ENCODE measurements at regions not wholly inside any gene's neighbourhood (a gene's known extent, or its start where the extent isn't known, plus 50 kb on each side); places are given as distances from the start of the nearest gene placed in this dataset.
A peak's percentile ranks its signal among the peaks of the same experiment; 100 is the strongest.

DNA sequence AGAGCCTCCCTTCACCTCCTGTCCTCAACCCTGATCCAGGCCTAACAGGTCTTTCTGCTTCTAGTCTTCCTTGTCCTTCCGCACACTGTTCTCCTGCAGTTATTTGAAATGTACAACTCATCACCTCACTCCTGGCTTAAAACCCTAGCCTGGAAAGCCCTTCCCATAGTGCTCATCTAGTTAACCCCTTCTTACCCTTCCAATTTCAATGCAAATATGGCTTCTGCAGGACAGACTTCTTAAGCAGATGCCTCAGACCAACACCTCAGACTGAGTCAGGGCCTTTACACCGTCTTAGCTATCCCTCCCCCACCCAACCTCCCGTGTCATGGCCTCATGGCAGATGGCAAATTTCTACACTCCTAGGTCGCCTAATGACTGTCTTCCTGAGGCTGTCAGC lies 130.4 kb downstream of the BCOR start:
- H3K27me3 ChIP-seq (ENCODE audit: control insufficient read depth, insufficient read depth, low read length) = peaks cover 7% of the 10 kb centered on the region; the same call in 1 of the 2 replicates
- H3K27ac ChIP-seq (ENCODE audit: low read depth, low read length) = no peak overlapping the region
- H3K4me3 ChIP-seq (ENCODE audit: low read depth, low read length) = no peak overlapping the region
- H3K9me3 ChIP-seq (ENCODE audit: control insufficient read depth, insufficient read depth, low read length) = peaks cover 17% of the 10 kb centered on the region; the same call in 1 of the 2 replicates
- no peak overlapping the region for H3K9ac ChIP-seq (ENCODE audit: low read depth, low read length)
- peaks cover 15% of the 10 kb centered on the region for H3K4me1 ChIP-seq (ENCODE audit: control insufficient read depth, insufficient read depth, low read length)
- H3K36me3 ChIP-seq (ENCODE audit: control insufficient read depth, insufficient read depth, low read length) = no peaks in the 10 kb centered on the region

DNA sequence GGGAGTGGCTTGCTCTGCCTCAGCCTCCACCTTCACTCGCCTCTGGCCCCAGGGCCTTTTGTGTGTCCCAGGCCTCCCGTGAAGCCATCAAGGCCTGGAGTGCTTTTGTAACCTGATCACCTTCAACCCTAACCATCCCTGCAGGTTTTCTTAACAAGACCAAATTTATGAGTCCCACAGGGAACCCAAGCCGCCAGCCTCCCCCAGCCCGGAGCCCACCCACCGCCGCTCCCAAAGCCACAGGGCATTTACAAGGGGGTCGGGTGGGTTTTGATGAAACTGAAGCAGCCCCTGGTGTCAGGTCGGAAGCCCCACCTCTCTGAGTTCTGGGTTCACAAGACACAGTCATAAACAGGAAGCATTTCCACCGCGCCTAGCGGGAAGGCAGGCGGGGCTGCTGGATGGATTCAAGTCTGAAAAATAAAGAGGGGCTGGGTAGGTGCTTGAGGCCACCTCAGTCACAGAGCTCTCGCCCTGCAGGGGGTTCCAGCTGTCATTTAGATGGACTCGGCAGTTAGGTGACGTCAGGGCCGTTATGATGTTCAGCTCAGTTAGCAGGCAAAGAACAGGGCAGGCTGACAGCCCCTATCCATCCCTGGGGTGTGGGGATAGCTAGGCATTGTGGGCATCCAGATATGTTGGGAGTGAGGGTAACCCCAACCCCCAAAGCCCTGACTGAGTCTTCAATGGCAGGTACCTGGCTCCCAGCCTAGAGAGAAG lies 128.5 kb downstream of the BCOR start:
- H3K36me3 ChIP-seq (ENCODE audit: control insufficient read depth, insufficient read depth, low read length) = no peaks in the 10 kb centered on the region
- peaks cover 17% of the 10 kb centered on the region for H3K4me1 ChIP-seq (ENCODE audit: control insufficient read depth, insufficient read depth, low read length)
- peaks cover 24% of the 10 kb centered on the region; the same call in 1 of the 2 replicates for H3K9me3 ChIP-seq (ENCODE audit: control insufficient read depth, insufficient read depth, low read length)
- peaks cover 7% of the 10 kb centered on the region; the same call in 1 of the 2 replicates for H3K27me3 ChIP-seq (ENCODE audit: control insufficient read depth, insufficient read depth, low read length)
- H3K9ac ChIP-seq (ENCODE audit: low read depth, low read length) = no peak overlapping the region
- peak overlapping the region; percentile 74 for H3K27ac ChIP-seq (ENCODE audit: low read depth, low read length)
- no peak overlapping the region for H3K4me3 ChIP-seq (ENCODE audit: low read depth, low read length)

GRCh38 chrX:39969819-39970504 lies 127.8 kb downstream of the BCOR start:
- Histone ChIP-seq H3K27me3 (ENCODE audit: control insufficient read depth, insufficient read depth, low read length) (peaks cover 7% of the 10 kb centered on the region; the same call in 1 of the 2 replicates), H3K27ac (ENCODE audit: low read depth, low read length) (no peak overlapping the region), H3K4me3 (ENCODE audit: low read depth, low read length) (no peak overlapping the region), H3K9ac (ENCODE audit: low read depth, low read length) (no peak overlapping the region), H3K36me3 (ENCODE audit: control insufficient read depth, insufficient read depth, low read length) (no peaks in the 10 kb centered on the region), H3K9me3 (ENCODE audit: control insufficient read depth, insufficient read depth, low read length) (peaks cover 24% of the 10 kb centered on the region; the same call in 1 of the 2 replicates), H3K4me1 (ENCODE audit: control insufficient read depth, insufficient read depth, low read length) (peaks cover 24% of the 10 kb centered on the region)

DNA sequence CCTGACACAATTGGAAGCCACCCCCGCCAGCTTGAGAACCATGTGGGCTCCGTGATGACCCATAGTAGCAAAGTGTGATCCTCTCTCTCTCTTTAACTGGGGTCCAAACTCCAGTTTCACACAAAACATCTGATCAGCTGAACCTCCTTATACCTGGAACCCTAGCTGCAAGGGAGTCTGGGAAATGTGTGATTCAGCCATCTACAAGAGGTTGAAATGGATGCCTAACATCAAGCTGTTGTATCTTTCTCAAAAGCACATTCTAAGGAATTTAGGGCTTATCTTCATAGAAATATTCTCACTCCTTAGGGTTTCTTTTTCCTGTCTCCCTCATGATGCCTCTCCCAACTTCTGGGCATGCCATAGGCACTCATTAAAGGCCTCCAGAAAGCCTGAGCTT lies 126.0 kb downstream of the BCOR start:
- Histone ChIP-seq H3K9me3 (ENCODE audit: control insufficient read depth, insufficient read depth, low read length) (peaks cover 24% of the 10 kb centered on the region; the same call in 1 of the 2 replicates), H3K9ac (ENCODE audit: low read depth, low read length) (no peak overlapping the region), H3K27ac (ENCODE audit: low read depth, low read length) (no peak overlapping the region), H3K27me3 (ENCODE audit: control insufficient read depth, insufficient read depth, low read length) (peaks cover 7% of the 10 kb centered on the region; the same call in 1 of the 2 replicates), H3K4me3 (ENCODE audit: low read depth, low read length) (no peak overlapping the region), H3K4me1 (ENCODE audit: control insufficient read depth, insufficient read depth, low read length) (peaks cover 28% of the 10 kb centered on the region), H3K36me3 (ENCODE audit: control insufficient read depth, insufficient read depth, low read length) (no peaks in the 10 kb centered on the region)

- H3K27ac ChIP-seq (ENCODE audit: low read depth, low read length) = no peak overlapping the region
- no peak overlapping the region for H3K9ac ChIP-seq (ENCODE audit: low read depth, low read length)
- H3K4me1 ChIP-seq (ENCODE audit: control insufficient read depth, insufficient read depth, low read length) = peaks cover 28% of the 10 kb centered on the region
Measured at GRCh38 chrX:39972340-39972739, 125.4 kb downstream of the BCOR start.

DNA sequence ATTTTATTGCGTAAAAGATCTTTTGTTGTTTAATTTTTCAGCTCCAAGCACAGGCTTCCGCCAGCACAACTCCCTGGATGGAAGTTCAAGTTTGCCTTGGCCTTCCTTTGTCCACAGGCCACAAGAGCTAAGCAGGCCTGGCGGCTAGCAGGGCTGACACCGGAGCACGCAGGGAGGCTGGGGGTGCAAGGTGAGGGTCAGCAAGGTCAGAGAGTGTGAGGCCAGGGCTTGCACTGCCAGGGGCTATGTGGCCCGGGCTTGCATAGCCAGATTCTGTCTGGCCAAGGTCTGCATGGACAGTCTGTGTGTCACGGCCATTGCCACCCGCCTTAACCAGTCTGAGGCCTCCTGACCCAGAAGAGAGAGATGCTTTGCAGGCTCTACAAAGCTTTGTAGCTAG lies 123.9 kb downstream of the BCOR start:
- Histone ChIP-seq H3K27ac (ENCODE audit: low read depth, low read length) (no peak overlapping the region), H3K36me3 (ENCODE audit: control insufficient read depth, insufficient read depth, low read length) (no peaks in the 10 kb centered on the region), H3K9me3 (ENCODE audit: control insufficient read depth, insufficient read depth, low read length) (peaks cover 22% of the 10 kb centered on the region; the same call in 1 of the 2 replicates), H3K4me1 (ENCODE audit: control insufficient read depth, insufficient read depth, low read length) (peaks cover 25% of the 10 kb centered on the region), H3K4me3 (ENCODE audit: low read depth, low read length) (no peak overlapping the region), H3K27me3 (ENCODE audit: control insufficient read depth, insufficient read depth, low read length) (peaks cover 7% of the 10 kb centered on the region; the same call in 1 of the 2 replicates), H3K9ac (ENCODE audit: low read depth, low read length) (no peak overlapping the region)

More at GRCh38 chrX:39972340-39972739, 125.4 kb downstream of the BCOR start:
- Histone ChIP-seq H3K36me3 (ENCODE audit: control insufficient read depth, insufficient read depth, low read length) (no peaks in the 10 kb centered on the region), H3K9me3 (ENCODE audit: control insufficient read depth, insufficient read depth, low read length) (peaks cover 24% of the 10 kb centered on the region; the same call in 1 of the 2 replicates), H3K4me3 (ENCODE audit: low read depth, low read length) (no peak overlapping the region), H3K27me3 (ENCODE audit: control insufficient read depth, insufficient read depth, low read length) (peaks cover 7% of the 10 kb centered on the region; the same call in 1 of the 2 replicates)

DNA sequence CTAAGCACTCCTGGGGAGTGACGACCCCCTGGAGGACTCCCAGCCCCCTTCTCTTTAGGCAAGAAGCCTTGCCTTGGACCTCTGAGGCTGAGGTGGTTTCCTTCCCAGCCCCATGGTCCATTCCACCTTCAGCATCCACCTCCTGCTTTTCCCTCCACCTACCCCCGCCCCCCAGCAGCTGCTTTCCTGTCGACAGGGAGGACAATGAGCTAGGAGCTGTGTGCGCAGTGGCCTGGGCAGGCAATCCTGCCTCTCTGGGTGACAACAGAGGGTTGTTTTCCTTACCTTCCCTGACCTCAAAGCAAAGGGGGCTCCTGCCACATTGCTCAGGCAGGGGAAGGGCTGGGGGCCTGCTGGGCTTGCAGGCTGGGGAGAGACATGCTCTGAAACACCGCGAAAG lies 123.5 kb downstream of the BCOR start:
- peaks cover 22% of the 10 kb centered on the region; the same call in 1 of the 2 replicates for H3K9me3 ChIP-seq (ENCODE audit: control insufficient read depth, insufficient read depth, low read length)
- H3K27me3 ChIP-seq (ENCODE audit: control insufficient read depth, insufficient read depth, low read length) = peaks cover 7% of the 10 kb centered on the region; the same call in 1 of the 2 replicates
- no peak overlapping the region for H3K27ac ChIP-seq (ENCODE audit: low read depth, low read length)
- no peak overlapping the region for H3K4me3 ChIP-seq (ENCODE audit: low read depth, low read length)
- peaks cover 21% of the 10 kb centered on the region for H3K4me1 ChIP-seq (ENCODE audit: control insufficient read depth, insufficient read depth, low read length)
- no peaks in the 10 kb centered on the region for H3K36me3 ChIP-seq (ENCODE audit: control insufficient read depth, insufficient read depth, low read length)
- no peak overlapping the region for H3K9ac ChIP-seq (ENCODE audit: low read depth, low read length)

DNA sequence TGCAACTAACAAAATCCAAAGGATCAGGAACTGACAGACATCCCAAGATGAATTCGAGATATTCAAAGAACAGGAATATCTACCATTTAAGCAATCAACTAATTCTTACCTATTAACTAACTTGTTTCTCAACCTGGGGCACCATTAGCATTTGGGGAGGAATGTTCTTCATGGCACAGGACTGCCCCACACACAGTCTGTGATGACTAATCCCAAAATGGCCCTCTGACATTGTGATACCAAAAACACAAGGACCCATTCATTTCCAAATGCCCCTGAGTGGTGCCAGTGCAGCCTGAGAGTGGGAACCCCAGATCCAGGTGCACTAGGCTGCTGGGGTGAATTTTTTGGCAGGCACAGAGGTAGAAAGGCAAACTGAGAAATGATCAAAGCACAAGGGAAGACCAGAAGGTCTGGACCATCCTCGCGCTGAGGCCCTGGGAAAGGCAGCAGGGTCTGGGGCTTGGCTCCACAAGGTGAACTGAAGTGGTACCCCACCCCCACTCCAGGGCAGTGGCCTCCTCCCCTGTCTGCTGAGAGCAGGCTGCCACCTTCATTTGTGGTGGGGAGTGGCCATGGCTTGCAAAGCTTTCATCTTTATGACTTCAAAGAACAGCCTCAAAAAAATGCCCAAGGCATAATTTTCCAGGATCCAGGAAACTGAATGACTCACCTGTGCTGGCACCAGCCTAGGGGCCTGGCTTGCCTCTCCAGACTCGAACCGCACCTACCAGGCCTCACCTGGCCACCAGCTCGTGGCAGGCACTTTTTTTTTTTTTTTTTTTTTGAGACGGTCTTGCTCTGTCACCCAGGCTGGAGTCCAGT lies 122.4 kb downstream of the BCOR start:
- Histone ChIP-seq H3K27ac (ENCODE audit: low read depth, low read length) (no peak overlapping the region), H3K27me3 (ENCODE audit: control insufficient read depth, insufficient read depth, low read length) (peaks cover 3% of the 10 kb centered on the region; the same call in 1 of the 2 replicates), H3K36me3 (ENCODE audit: control insufficient read depth, insufficient read depth, low read length) (no peaks in the 10 kb centered on the region), H3K9me3 (ENCODE audit: control insufficient read depth, insufficient read depth, low read length) (peaks cover 21% of the 10 kb centered on the region; the same call in 1 of the 2 replicates), H3K4me3 (ENCODE audit: low read depth, low read length) (no peak overlapping the region), H3K4me1 (ENCODE audit: control insufficient read depth, insufficient read depth, low read length) (peaks cover 13% of the 10 kb centered on the region), H3K9ac (ENCODE audit: low read depth, low read length) (no peak overlapping the region)

GRCh38 chrX:39981946-39982345 lies 115.8 kb downstream of the BCOR start:
- H3K9ac ChIP-seq (ENCODE audit: low read depth, low read length) = no peak overlapping the region
- H3K36me3 ChIP-seq (ENCODE audit: control insufficient read depth, insufficient read depth, low read length) = no peaks in the 10 kb centered on the region
- no peak overlapping the region for H3K4me3 ChIP-seq (ENCODE audit: low read depth, low read length)
- H3K4me1 ChIP-seq (ENCODE audit: control insufficient read depth, insufficient read depth, low read length) = peaks cover 8% of the 10 kb centered on the region
- no peaks in the 10 kb centered on the region for H3K9me3 ChIP-seq (ENCODE audit: control insufficient read depth, insufficient read depth, low read length)
- H3K27ac ChIP-seq (ENCODE audit: low read depth, low read length) = no peak overlapping the region
- no peaks in the 10 kb centered on the region for H3K27me3 ChIP-seq (ENCODE audit: control insufficient read depth, insufficient read depth, low read length)

DNA sequence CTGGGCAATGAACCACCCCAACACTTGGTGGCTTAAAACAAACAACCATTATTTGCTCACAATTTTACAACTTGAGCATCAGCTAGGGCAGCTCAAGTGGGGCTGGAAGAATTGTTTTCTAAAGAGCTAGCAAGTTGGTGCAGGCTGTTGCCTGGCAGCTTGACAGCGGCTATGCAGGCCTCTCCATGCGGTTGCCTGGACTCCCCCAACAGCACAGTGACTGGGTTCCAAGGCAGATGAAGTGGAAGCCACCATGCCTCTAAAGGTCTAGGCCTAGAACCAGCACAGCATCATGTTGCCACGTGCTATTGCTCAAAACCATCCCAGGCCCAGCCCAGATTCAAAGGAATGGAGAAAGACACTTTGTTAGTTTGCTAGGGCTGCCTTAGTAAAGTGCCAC lies 114.8 kb downstream of the BCOR start:
- no peak overlapping the region for H3K27ac ChIP-seq (ENCODE audit: low read depth, low read length)
- H3K9ac ChIP-seq (ENCODE audit: low read depth, low read length) = no peak overlapping the region
- H3K27me3 ChIP-seq (ENCODE audit: control insufficient read depth, insufficient read depth, low read length) = no peaks in the 10 kb centered on the region
- peaks cover 8% of the 10 kb centered on the region for H3K4me1 ChIP-seq (ENCODE audit: control insufficient read depth, insufficient read depth, low read length)
- H3K9me3 ChIP-seq (ENCODE audit: control insufficient read depth, insufficient read depth, low read length) = no peaks in the 10 kb centered on the region
- no peak overlapping the region for H3K4me3 ChIP-seq (ENCODE audit: low read depth, low read length)
- no peaks in the 10 kb centered on the region for H3K36me3 ChIP-seq (ENCODE audit: control insufficient read depth, insufficient read depth, low read length)
